ENCODE measurements at regions not wholly inside any gene's neighbourhood (a gene's known extent, or its start where the extent isn't known, plus 50 kb on each side); places are given as distances from the start of the nearest gene placed in this dataset.

DNA sequence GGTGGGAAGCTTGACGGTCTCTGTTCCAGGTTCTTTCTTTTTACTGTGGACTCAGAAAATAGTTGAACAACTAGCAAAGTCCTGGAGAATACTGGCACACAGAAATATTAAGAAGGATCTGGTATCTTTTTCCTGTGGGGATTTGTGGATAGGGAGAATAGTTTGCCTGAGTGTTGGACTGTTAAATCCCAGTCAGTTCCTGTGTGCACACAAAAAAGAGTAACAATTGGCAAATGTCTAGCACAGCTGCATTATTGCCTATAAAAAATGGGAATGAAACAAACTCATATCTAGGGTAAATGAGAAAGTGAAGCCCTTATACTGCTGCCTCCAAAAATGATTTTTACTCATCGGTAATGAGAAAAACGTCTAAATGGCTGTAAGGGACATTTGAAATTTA lies 828.2 kb downstream of the JRKL start:
- Histone ChIP-seq H3K36me3 (ENCODE audit: control insufficient read depth, insufficient read depth, low read length) (no peaks in the 10 kb centered on the region), H3K4me3 (ENCODE audit: low read depth, low read length) (no peak overlapping the region), H3K27me3 (ENCODE audit: control insufficient read depth, insufficient read depth, low read length) (no peaks in the 10 kb centered on the region)
- DNase-seq (ENCODE audit: low read depth): no peak
- TF ChIP-seq, protein P1, sequence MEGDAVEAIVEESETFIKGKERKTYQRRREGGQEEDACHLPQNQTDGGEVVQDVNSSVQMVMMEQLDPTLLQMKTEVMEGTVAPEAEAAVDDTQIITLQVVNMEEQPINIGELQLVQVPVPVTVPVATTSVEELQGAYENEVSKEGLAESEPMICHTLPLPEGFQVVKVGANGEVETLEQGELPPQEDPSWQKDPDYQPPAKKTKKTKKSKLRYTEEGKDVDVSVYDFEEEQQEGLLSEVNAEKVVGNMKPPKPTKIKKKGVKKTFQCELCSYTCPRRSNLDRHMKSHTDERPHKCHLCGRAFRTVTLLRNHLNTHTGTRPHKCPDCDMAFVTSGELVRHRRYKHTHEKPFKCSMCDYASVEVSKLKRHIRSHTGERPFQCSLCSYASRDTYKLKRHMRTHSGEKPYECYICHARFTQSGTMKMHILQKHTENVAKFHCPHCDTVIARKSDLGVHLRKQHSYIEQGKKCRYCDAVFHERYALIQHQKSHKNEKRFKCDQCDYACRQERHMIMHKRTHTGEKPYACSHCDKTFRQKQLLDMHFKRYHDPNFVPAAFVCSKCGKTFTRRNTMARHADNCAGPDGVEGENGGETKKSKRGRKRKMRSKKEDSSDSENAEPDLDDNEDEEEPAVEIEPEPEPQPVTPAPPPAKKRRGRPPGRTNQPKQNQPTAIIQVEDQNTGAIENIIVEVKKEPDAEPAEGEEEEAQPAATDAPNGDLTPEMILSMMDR (IDR thresholded peaks at IDR 0.05; ENCODE audit: insufficient read depth, low read length, poor library complexity, severe bottlenecking): no peak

DNA sequence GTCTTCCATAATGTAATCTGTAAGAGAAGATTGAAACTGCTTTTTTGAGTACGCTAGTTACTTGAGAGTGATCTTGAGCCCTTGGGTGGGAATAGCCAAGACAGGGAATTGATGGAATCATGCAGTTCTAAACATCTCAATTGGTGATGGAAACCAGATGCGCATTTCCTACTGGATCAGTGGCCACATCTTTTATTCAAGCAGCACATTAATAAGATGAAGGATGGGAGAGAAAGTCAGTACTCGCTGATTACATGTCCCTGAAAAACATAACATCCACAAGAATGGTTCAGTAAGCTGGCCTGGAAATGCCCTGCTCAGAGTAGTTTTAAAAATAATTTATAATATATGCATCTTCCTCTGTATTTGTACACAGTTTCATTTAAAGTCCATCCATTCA lies 833.8 kb downstream of the JRKL start:
- H3K4me3 ChIP-seq (ENCODE audit: low read depth, low read length): no peak overlapping the region
- DNase-seq (ENCODE audit: low read depth): no peak
- H3K36me3 ChIP-seq (ENCODE audit: control insufficient read depth, insufficient read depth, low read length): no peaks in the 10 kb centered on the region
- TF ChIP-seq, protein P1 (IDR thresholded peaks at IDR 0.05; ENCODE audit: insufficient read depth, low read length, poor library complexity, severe bottlenecking): no peak
- H3K27me3 ChIP-seq (ENCODE audit: control insufficient read depth, insufficient read depth, low read length): no peaks in the 10 kb centered on the region

DNA sequence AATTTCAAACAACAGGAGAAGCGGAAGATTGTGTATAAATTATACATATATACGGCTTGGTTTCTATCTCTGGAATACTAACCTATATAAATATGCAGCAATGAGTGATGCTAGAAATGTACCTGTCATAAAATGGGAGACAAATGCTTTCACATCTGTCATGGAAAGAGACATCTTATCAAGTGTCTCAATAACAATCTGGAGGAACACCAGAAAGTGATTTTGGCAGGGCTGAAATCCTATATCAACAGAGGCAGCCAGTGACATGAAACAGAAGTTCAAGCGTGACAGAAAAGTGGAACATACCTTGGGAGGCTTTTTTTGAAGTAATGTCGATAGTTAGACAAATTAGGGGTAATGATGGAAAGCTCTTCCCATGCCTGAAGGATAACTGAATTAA lies 834.6 kb downstream of the JRKL start:
- Histone ChIP-seq H3K36me3 (ENCODE audit: control insufficient read depth, insufficient read depth, low read length) (no peaks in the 10 kb centered on the region), H3K4me3 (ENCODE audit: low read depth, low read length) (no peak overlapping the region), H3K27me3 (ENCODE audit: control insufficient read depth, insufficient read depth, low read length) (no peaks in the 10 kb centered on the region)
- DNase-seq (ENCODE audit: low read depth): no peak
- TF ChIP-seq, protein P1 (IDR thresholded peaks at IDR 0.05; ENCODE audit: insufficient read depth, low read length, poor library complexity, severe bottlenecking): no peak

DNA sequence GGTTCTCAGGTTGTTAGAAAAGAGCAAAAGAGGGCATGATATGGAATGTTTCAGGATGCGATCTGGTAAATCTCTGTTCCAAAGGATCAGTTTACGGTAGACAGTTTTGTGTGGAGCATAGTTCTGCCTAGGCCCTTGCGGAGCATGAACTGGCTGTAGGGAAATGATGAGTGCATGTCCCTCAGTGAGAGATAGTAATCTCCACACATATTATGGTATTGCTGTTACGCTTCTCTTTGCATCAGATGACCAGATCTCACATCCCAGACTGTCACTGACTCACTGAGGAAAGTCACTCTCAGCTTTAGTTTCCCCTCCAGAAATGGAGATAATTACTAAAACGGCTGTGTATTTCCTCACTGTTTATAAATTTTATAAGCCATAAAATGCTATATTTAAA lies 836.0 kb downstream of the JRKL start:
- DNase-seq (ENCODE audit: low read depth): no peak
- TF ChIP-seq, protein P1 (IDR thresholded peaks at IDR 0.05; ENCODE audit: insufficient read depth, low read length, poor library complexity, severe bottlenecking): no peak
- no peaks in the 10 kb centered on the region for H3K36me3 ChIP-seq (ENCODE audit: control insufficient read depth, insufficient read depth, low read length)
- H3K27me3 ChIP-seq (ENCODE audit: control insufficient read depth, insufficient read depth, low read length): no peaks in the 10 kb centered on the region
- H3K4me3 ChIP-seq (ENCODE audit: low read depth, low read length): no peak overlapping the region

DNA sequence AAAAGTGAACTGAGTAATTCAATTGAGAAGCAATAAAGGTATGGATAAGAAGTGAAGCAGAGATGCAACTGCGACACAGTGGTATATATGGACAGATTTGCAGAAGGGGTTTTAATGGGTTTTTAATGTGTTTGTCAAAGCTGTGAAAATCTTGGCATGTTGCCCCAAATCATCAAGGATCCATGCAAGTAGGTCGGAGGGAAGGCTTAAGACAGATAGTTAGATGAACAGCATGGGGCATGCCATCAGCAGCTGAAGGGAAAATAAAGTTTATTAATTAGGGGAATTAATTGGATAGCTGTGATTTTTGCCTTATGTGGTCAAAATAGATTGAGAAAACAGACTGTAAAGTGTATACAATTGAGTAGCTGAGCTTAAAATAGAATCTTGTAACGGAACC lies 840.1 kb downstream of the JRKL start:
- Histone ChIP-seq H3K4me3 (ENCODE audit: low read depth, low read length) (no peak overlapping the region), H3K36me3 (ENCODE audit: control insufficient read depth, insufficient read depth, low read length) (no peaks in the 10 kb centered on the region), H3K27me3 (ENCODE audit: control insufficient read depth, insufficient read depth, low read length) (no peaks in the 10 kb centered on the region)
- TF ChIP-seq, protein P1 (IDR thresholded peaks at IDR 0.05; ENCODE audit: insufficient read depth, low read length, poor library complexity, severe bottlenecking): no peak
- no peak for DNase-seq (ENCODE audit: low read depth)

DNA sequence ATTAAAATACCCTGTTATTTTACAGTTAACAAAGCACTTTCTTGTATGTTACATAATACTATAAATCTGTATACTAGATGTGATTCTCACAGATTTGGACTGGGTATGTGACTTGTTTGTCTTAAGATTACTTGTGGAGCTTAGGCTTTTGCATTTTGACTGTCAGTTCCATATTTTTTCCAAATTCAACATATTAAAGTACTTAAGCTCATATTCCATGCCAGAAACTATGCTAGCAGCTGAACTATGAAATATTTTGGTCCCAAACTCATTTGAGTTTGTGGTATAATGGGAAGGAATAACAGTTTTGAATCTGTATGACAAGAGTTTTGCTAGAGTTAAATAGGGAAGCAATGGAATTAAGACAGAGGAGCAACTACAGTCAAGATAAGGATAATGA lies 841.4 kb downstream of the JRKL start:
- no peaks in the 10 kb centered on the region for H3K36me3 ChIP-seq (ENCODE audit: control insufficient read depth, insufficient read depth, low read length)
- no peak for DNase-seq (ENCODE audit: low read depth)
- TF ChIP-seq, protein P1 (IDR thresholded peaks at IDR 0.05; ENCODE audit: insufficient read depth, low read length, poor library complexity, severe bottlenecking): no peak
- no peak overlapping the region for H3K4me3 ChIP-seq (ENCODE audit: low read depth, low read length)
- no peaks in the 10 kb centered on the region for H3K27me3 ChIP-seq (ENCODE audit: control insufficient read depth, insufficient read depth, low read length)
